ENCODE measurements at regions not wholly inside any gene's neighbourhood (a gene's known extent, or its start where the extent isn't known, plus 50 kb on each side); places are given as distances from the start of the nearest gene placed in this dataset.

DNA sequence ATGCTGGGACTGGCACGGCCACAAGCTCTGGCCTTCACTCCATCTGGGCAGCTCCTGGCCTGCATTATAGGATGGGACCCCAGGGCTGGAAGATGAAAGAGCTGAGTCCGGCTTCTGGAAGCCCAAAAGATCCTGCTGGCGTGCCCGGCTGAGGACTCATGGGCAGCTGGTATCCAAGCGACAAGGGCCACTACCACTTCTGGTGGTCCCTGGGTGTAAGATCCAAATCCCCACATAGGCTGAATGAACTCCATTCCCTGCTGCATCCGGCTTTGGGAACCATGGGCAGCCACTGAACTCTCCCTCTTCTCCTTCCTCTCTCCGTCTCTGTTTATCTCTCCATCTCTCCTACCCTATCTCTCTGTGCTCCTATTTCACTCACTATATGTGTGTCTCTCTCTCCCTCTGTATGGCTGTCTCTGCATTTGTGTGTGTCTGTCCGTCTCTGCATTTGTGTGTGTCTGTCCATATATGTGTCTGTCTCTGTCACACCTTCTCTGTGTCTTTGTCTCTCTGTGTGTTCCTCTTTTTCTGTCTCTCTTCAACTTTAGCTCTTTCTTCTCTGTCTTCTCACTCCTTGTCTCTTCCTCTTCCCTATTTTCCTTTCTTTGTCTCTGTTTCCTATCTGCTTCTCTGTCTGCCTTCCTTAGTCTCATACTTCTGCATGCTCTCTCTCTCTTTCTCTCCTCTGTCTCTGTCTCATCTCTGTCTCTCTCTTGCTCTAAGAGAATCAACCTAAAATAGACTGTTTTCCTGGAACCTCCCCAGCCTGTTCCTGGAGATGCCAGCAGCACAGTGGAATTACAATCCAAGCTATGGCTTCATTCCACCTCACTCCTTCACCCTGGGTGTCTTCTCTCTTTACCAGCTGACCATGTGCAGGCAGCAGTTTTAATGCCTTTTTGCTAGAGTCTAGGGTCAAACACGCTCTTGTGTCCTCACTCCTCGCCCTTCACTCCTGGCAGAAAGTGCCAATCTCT, 60.4 kb upstream of the IRX6 start:
- no peak for DNase-seq (ENCODE audit: low spot score)

DNA sequence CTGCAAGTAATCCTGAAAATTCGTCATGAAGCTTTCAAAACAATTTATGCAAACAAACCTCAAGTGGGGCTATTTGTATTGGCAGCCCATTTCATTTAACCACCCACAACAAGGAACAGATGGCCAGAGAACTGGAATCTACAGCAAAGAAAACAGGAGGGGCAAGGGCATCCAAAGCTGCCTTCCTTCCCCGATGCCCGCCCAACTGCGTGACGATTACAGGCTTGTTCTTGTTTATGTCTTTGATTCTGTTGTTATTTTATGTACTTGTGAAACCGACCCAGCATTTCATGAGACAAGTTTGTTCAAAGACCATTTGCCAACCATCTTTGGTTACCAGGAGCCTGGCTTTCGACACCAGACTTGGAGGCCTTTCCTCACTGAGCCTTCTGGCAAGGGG, 59.1 kb upstream of the IRX6 start:
- DNase-seq (ENCODE audit: low spot score) = no peak

DNA sequence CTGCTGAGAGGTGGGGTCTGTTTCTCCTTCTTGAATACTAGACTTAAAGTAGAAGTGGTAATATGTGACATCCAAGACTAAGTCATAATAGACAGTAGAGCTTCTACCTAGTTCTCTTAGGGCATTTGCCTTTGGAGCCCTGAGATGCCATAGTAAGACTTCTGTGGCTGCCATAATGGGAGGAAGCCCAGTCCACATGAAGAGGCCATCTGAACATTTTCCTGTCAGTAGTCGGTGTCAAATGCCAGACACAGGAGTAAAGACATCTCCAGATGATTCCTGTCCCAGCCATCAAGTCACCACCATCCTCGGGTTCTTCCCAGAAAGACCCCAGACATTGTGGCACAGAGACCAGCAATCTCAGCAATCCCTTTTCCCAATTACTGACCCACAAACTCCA, 58.1 kb upstream of the IRX6 start:
- no peak for DNase-seq (ENCODE audit: low spot score)

DNA sequence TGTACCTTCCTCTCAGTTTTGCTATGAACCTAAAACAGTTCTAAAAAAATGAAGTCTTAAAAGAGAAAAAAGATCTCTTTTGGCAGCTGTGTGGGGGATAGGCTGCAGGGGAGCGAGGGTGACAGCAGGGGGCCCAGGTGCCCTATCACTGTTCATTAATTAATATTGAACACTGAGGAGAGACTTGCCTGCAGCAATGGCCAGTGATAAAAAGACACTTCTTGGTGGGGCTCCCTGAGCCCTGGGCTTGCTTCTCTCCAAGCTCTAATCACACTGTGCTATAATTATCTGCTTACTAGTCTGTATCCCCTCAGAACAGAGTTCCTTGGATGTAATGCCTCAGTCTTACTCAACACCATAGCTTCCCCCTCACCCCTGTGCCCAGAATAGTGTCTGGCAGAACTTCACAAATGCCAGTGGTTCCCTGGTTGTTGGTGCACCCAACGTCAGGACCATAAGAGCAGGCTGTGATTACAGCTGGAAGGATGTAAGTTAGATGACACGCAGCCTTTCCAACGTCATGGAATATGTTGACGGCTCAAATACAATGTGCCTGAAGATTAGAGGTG, 52.0 kb upstream of the IRX6 start:
- DNase-seq (ENCODE audit: low spot score) = no peak

DNA sequence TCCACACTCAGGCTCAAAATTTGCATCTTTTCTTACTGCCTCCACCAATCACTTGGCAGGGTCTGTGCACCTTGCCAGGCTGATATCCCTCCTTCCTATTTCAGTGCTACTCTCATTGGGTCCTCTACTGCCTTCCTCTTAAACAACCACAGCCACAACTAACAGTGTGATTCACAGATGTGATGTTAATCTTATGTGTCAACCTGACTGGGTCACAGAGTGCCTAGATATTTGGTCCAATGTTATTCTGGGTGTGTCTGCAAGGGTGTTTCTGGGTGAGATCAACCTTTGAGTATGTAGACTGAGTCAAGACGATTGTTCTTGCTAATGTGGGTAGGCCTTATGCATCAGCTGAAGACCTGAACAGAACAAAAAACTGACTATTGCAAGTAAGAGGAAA, 51.3 kb upstream of the IRX6 start:
- DNase-seq (ENCODE audit: low spot score) = no peak

DNA sequence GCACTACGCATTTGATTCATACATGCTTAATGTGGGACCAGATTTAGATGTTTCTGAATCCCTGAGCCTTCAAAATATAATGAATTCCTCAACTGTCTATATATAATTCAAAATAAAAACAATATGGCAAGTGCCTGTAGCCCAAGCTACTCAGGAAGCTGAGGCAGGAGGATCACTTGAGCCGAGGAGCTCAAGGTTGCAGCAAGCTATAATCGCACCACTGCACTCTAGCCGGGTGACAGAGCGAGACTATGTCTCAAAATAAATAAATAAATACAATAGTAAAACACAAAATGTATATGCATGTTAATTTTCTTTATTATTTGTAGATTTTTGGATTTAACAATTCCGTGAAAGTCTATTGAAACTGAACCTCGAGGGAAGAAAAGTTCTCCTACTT, 50.6 kb upstream of the IRX6 start:
- DNase-seq (ENCODE audit: low spot score) = no peak

DNA sequence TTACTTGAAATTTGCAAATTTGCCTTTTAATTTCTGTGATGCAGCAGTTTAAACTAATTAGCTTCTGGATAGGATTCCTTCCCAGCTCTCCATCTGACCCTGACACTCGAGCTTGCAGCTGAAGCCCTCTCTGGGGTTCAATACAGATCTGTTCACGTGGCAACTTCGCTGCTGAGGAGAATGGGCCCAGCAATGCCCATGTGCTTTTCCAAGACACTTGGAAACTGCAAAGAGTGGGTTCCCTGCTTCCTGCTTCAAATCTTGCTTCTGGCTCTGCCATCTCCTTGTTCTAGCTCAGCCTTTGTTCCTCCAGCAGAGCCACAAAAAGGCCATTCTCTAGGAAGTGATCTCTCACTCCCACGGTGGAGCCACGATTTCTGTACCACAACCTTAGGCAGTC, 50.0 kb upstream of the IRX6 start:
- no peak for DNase-seq (ENCODE audit: low spot score)

All from mesenteric fat pad (tissue), 1 donor.